Astrocyte of the hippocampus (primary cell): ENCODE measurements at regions not wholly inside any gene's neighbourhood (a gene's known extent, or its start where the extent isn't known, plus 50 kb on each side); places are given as distances from the start of the nearest gene placed in this dataset.

Experiments used
- DNase-seq: peaks from one replicate; pipeline ENCODE4 v3.0.0; 2011; ENCODE audit warnings: low read depth, low spot score

DNA sequence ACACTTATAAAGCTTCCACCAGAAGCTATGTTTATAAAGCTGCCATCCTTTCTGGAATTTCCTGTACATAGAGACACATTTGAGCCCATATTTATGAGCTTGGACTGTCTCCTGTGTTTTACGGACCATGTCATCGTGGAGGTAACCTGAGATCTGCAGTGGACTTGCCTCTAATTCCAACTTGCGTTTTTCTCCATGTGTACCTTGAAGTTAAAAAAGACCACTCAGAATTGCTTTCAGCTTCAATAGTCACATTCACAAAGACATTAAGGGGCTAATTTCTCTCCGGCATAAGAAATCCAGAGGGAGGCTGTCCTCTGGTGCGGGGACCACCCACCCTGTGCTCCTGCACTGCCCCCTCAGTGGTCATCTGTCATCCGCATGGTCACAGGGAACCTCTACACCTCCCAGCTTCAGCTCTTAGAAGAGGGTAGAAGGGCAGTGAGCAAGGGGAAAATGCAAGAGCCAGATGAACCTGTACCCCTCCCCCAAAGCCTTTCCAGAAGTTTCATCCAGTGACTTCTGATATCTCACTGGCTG, 521.4 kb upstream of the CAMK1G start:
- DNase-seq = no peak

DNA sequence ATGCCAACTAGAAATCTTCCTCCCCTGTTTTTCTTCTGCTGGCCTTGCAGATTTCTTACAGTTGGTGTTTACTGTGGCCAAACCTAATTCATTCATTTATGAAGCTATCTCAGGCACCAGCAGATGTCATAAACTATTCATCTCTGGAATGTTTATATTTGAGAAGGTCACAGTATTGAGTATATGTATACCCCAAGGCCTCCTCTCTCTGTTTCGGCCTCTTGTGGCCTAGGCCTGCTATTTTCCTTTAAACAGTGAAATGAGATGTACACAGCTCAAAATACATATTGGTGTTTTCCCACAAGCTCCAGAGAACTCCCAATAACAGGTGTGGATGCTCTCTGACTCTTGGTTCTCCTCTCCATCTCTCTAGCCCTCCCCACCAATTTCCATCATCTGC, 520.7 kb upstream of the CAMK1G start:
- DNase-seq = no peak

DNA sequence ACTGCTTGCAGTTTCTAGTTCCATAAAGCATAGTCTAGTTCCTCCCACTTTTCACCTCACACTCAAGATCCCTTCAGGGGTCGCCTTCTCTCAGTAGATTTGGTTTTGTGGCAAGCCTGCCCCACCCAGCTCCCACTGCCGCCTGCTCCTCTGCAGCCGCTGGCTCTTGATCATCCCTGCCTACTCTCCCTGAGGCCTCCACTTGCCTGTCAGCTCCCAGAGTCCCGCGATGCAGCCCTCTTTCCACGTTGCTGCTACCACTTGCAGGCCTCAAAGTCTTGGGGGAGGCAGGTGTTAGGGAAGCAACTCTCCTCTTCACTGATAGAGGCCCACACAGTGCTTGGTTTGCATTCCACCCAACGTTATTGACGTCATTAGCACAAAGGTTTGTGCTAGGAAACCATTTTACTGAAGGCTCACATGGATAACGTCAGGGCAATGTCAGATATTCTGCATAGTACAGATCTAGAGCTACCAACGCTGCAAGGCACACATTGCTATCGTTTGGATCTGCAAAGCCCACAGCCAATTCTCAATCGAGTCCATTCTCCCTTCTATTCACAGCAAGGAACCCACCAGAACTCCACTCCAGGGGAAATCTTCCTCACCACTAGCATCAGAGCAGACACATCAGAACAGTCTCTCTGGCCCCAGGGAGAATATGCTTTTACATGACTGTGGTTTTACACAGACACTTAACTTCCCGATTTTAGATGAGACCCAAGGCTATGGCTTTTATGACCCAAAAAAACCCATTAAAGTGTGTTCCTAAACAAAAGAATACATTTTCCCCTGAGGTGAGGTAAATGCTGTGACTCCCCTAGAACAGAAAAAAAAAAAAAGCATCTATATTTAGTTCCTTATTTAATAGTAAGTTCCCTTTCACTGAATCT, 519.5 kb upstream of the CAMK1G start:
- DNase-seq = no peak

DNA sequence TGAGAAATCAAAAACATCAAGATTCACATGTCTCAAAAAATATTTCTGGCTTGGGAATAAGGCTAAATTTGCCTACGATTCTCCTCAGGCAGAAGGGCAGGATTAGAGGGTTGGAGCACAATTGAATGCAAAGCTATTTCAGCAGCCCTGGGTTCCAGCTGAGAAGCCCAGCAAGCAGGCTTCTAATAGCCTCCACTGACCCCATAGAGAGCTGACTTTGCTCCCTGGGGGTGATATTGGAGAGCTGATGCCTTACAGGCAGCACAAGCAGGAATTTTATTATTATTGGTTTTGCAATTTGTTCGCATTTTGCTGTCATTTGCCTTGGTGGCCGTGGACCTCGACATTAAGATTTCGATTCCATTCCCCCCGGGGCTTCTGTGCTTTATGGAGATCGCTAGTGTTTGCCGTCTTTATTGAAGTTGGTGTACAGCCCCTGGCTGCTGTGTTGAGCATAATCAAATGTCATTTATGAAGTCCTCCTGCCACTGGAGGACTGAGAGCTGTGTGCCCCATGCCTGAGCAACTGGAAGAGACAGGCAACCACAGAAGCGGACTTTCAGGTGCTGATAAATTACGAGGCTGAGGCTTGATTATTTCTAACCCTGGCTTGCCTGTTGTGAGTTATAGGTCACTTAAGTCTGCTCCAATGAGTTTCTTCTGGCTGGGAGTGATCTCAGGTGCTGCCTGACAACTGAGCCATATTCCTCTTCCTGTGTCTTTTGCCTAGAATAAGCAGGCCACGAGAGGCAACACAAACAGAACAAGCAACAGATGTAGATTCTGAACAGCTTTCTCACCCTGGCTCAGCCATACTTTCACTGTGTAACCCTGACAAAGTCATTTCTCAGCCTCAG, 518.4 kb upstream of the CAMK1G start:
- no peak for DNase-seq

DNA sequence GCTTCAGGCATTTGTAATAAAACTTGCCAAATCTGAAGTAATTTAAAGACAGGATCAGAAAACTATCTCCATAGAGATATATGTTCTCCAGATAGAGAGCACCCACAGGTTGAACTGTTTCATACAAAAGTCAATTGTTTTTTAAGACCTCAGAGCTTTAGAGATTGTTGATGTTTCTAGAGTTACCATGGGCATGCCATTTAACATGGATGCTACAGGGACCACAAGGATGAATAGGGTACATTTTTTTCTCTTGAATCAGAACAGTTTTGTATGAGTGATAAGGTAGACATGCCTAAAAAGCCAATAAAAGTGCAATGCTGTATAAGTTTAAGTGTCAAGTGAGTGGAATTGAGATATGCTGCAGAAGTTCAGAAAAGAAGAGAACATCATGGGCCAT, 511.0 kb upstream of the CAMK1G start:
- peak; percentile 64 for DNase-seq

DNA sequence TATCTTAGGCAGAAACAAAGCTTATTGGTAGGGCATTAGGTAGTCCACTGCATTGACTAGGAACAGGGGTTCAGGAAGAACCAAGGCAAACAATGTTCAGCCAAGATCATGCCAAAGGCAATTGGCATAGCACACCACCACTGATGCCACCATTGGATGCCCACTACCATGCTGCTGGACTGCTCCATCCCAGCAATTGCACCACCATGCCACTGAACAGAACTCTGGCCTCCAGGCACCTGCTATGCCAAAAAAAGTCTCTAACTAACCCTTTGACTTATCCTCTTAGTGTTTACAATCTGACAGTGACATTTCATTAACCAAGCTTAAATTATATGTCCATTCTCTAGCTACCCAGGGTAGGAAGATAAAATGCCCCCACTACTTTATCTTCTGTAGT, 509.6 kb upstream of the CAMK1G start:
- no peak for DNase-seq

DNA sequence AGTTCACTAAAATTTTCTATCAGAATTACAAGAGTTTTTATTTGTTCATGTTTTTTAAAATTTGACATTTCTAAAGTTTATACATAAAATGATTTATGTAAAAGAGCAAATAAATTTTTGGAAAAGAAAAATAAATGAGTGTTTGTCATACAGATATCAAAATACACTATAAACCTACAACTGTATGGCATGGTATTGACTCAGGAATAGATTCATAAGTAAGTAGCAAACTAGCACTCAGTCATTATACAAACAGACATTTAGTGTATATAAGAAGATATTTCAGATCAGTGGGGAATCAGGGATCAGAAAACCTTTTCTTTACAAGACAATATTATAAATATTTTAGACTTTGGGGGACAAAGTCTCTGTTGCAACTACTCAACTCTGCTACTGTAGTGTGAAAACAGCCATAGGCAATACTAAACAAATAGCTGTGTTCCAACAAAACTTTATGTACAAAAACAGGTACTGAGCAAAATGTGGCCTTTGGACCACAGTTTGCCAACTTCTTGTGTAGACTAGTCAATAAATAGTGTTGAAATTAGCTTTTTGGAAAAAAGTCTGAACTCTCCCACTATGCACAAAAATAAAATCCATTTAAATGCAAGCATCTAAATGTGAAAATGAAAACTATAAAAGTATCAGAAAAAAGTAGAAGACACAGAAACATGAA, 508.8 kb upstream of the CAMK1G start:
- no peak for DNase-seq

DNA sequence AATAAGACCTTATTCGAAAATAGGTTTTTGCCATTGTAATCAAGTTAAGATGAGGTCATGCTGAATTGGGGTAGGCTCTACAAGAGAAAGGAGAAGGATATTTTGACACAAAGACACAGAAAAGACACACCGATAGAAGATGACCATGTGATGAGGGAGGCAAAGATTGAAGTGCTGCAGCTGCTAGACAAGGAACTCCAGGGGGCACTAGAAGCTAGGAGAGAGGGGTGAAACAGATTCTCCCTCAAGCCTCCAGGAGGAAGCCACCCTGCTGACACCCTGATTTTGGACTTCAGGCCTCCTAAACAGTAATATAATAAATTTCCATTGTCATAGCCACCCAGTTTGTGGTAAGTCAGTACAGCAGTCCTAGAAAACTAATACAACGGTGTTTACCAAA, 506.8 kb upstream of the CAMK1G start:
- DNase-seq = no peak

DNA sequence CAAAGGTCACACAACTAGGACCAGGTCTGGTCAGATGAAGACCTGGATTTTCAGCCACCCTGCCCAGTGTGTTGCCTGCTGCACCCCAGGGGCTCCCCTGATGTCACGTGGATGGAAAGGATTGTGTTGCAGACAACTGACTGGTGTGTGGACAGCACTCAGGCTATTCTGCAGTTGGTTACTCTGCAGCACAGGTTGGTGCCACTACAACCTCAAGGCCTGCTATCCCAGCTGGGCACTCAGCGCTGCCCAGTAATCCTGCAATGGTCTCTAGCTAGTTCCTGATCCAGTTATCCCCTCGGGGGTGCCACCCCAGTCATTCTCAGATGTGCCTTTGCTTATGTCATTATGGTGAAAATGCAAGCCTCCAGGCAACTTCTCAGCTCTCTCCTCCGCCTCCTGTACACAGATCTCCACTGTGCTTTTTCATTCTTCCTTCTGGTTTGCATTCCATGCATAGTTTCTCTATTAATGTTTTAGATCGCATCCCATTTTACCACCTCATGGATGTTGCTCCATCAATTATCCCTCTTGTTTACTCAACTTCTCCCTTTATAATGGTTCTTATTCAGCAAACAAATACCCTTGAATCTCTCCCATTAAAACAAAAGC, 503.2 kb upstream of the CAMK1G start:
- peak; percentile 72 for DNase-seq

DNA sequence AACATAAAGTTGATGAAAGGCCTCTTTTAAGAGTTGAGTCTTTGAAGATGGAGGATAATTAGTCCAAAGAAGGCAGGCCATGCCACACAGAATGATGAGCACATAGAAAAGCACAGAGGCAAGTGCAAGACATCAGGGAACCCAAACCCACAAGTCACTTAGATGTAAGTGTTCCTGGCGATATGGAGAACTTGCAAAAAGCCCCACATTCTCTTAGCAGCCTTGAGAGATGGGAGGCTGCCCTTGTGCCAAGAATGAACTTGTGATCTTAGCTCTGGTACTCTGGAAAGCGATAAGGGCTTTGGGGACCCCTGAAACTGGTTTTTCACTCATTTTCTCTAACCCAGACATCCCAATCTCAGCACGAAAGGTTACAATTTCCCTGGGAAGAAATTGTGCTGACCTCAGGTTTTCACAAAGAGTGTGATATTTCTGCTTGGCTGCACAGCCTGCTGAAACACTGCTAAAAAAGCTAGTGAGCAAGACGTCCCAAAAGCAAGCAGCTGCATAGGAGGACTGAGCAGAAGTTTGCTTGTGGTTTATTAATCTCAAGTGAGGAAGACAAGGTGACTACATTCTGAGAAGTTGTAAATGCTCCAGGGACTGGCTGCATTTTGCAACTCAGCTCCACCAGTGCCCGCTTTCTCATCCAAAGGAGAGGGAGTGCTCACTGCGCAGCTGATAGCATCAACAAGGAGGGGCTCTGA, 496.9 kb upstream of the CAMK1G start:
- peak; percentile 18 for DNase-seq

DNA sequence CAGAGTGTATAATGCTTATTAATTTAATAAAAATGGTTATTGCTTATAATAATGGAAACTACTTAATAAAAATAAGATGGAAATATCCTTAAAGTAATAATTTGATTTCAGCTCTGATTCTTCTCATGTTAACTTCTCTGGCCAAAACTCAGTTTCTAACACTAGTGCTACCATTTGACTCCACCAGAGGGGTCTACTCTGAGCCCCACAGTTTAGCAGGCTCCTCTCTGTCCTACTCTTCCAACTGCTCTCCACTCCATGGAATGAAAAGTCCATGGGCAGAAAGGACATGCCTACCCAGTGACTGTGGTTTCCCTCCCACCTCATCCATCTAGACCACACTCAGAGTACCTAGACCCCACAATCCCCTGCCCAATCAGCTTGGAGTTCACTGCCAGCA, 489.1 kb upstream of the CAMK1G start:
- no peak for DNase-seq

DNA sequence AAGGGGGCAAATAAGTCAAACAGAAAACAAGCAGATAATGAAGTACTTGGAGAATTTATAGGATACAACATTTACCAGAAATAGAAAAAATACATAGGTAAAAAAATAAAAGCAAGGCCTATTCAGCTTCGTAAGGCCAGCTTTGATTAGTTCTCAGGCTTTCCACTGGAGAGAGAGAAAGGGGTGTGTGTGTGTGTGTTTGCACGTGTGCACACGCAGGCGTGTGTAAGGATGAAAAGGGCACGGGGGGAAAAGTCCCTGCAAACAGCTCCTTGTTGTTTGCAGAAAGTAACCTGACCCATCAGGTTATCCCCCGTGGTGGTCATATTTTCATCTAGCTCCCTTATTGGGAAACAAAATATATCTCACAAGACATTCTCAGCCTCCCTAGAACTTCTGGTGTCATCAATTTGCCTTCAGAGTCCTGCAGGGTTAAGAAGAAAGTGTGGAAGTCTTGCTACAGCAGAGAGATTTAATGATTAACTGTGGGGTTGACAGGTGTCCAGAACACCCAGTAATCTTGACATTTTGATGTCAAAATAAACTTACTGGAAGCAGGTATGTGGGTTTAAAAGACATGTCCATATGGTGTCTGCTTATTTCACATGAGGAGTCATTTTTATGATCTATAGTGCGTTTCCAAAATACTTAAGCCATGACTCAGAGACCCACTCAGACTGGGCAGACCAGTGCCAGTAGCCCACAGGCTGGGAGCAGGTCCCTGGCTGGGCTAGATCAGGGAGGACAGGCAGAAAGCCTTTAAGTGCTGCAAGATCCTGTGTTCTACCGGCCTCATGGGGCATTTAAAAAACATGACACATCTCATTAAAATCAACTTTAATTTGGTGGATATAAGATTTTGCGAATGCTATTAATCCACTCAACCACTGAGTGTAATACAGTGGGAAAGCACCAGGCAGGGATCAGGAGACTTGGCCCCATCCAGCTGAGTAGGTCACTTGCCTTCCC, 487.6 kb upstream of the CAMK1G start:
- DNase-seq = peak; percentile 90

DNA sequence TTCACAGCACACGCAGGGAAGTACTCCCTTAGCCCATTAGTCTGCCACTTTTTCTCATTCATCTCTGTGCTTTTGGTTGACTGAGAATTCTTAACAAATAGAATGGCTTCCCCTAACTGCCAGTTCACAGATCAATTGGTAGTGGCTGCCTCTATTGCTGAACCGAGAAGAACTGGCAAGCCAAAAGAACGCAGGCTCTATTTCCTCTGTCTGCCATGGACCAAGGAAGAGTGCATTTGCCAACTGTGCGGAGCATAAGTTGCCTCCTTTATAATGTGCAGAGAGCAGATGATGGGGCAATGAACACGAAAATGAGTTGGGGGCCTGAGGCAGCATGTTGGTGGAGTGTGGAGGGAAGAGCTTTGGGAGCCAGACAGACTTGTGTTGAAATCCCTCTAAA, 483.1 kb upstream of the CAMK1G start:
- no peak for DNase-seq

DNA sequence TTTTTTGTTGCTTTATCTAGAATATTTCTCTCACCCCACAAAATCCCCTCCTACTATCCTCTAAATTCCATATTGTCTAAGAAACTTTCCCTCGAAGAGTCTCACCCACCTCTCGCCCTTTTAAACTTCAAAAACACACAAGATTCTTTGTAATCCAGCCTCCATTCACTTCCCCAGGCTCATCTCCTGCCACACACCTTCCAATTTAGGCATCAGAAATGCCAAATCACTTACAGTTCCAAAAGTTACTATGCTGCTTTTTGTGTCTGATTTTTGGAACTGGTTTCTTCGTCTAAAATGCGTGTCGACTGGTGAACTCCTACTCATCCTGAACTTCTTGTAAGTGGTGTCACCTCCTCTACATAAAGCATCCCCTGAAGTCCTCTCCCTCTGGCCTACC, 482.4 kb upstream of the CAMK1G start:
- DNase-seq = no peak

DNA sequence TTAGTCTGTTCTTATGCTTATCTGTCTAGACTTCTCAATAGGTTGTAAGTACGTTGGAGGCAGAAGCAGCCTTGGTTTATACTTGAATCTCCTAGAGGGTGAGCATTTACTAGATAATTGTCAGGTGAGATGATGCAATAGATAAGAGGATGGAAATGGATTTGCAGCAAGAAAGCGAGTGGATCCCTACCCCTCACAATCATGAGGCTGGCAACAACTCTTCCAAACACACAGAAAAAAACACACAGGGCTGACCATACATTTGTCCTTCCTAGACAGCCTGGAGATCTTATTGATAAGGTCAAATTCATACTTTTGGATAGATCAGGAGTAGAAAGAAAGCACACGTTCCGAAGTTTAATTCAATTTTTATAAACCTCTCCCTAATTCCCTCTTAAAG, 481.4 kb upstream of the CAMK1G start:
- DNase-seq = no peak

DNA sequence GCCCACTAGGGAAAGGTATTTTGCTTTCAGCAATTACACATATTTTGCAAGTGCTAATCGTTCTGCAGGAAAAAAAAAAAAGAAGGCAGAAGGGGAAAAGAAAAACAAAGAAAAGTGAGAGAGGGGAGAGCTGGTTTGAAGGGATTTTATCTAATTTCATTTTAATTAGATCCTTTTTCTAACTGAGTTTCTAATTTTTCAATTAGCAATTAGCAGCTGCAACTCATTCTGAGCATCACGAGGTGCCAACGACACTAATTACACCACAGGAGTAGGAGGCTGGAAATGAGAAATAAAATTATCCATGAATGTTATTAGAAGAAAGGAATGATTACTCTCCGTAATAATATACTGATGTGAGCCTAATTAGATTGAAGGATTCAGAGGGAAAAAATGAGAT, 481.0 kb upstream of the CAMK1G start:
- DNase-seq = no peak

DNA sequence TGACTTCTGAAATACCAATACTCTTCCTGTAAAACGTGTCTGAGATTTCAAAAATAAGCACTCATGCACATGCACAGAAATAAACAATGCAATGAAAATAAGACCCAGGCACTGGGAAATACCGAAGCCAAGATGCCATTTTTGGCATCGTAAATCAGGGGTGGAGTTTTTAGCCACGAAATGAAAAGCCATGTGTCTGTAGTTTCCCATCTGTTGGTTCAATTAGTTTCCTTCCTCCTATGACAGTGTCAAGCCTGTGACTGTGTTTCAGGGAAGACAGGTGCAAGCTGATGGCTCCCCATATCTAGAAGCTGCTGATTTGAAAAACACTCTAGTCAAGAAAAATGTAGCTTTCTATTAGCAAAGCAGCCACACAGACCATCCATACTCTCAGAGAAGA, 480.4 kb upstream of the CAMK1G start:
- DNase-seq = no peak

DNA sequence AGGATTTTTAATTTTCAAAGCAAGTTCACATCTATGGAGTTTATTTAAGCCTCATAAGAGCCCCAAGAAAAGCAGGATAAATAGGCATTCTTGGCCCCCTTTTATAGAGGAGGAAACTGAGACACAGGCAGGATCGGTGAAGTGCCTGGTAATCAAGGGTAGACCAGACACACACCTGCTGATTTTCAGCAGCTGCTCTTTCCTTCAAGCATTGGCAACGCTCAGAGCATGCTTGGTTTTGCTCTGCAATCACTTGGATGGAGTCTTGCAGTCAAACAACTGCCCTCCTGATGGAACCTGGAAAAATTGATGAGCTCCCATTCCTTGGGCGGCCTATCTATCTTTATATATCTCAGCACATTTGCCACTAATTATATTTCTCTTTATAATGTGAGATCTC, 478.9 kb upstream of the CAMK1G start:
- DNase-seq = no peak

DNA sequence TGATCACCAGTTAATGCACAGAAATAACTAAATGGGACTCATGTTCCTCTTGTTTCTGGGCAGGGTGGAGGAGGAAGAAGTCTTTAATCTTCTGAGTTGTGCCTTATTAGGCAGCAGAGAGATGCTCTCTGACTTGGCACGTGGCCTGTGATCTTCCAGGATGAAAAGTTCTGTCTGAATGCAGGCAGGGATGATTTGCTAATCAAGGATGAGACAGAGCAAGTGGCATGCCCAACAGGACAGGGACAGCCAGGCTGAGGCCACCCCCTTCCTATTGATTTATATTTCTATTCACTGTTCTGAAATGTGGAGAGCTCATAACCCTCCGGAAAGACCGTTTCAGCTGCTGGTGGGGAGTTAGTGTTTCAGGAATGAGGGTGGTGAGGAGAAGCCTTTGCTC, 477.8 kb upstream of the CAMK1G start:
- DNase-seq = no peak

DNA sequence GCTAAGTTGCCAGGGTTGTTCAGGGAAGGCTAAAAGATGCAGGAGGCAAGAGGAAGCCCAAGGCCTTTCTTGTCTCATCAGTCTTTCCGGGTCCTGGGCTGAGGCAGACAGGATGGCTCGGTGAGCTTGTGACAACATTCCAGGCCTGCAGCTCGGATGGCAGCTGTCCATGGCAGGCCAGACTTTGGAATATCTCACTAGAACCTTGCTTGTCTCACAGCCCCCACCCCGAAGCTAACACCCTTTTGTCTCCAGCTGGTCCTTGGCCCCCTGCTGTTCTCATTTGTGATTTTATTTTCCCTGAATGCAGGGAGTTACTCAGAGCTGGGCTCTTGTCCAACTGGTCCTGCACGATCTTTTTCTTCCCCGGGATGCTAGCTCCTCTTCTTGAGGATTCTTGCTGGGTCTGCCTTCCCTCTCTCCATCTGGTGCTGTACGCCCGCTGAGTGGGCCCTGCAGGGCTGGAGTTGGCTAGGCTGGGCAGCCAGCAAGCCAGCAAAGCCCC, 477.2 kb upstream of the CAMK1G start:
- DNase-seq = peak; percentile 91
